ENCODE measurements at regions not wholly inside any gene's neighbourhood (a gene's known extent, or its start where the extent isn't known, plus 50 kb on each side); places are given as distances from the start of the nearest gene placed in this dataset.

DNA sequence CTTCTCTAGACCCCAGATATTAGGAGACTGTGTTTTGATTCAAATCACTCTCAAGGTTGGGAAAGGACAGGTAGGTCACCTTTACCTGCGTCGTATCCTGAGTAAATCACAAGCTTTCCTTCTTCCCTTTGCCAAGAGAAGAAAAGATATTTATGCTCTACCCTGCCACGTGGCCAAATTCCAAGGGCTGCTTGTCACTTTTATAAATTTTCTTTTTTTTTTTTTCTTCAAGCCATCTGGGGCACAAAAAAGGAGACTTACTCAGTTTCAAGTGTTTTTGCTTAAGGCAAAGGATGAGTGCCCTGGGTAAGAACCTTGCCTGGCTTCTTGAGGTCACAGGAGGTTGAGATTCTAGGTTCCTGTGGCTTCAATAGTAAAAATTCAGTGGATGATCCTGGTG, 285.1 kb downstream of the TMEM114 start:
- Histone ChIP-seq H3K27ac (replicated peaks) (no peak overlapping the region), H3K4me3 (no peak overlapping the region), H3K36me3 (no peaks in the 10 kb centered on the region), H3K27me3 (ENCODE audit: low read depth) (peaks cover 18% of the 10 kb centered on the region), H3K9me3 (replicated peaks) (peaks cover 22% of the 10 kb centered on the region), H3K4me1 (no peaks in the 10 kb centered on the region)
- TF ChIP-seq, protein P1, sequence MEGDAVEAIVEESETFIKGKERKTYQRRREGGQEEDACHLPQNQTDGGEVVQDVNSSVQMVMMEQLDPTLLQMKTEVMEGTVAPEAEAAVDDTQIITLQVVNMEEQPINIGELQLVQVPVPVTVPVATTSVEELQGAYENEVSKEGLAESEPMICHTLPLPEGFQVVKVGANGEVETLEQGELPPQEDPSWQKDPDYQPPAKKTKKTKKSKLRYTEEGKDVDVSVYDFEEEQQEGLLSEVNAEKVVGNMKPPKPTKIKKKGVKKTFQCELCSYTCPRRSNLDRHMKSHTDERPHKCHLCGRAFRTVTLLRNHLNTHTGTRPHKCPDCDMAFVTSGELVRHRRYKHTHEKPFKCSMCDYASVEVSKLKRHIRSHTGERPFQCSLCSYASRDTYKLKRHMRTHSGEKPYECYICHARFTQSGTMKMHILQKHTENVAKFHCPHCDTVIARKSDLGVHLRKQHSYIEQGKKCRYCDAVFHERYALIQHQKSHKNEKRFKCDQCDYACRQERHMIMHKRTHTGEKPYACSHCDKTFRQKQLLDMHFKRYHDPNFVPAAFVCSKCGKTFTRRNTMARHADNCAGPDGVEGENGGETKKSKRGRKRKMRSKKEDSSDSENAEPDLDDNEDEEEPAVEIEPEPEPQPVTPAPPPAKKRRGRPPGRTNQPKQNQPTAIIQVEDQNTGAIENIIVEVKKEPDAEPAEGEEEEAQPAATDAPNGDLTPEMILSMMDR (IDR thresholded peaks at IDR 0.05; ENCODE audit: borderline replicate concordance) = no peak
- DNase-seq = no peak
- intact Hi-C loops (cut with micrococcal nuclease) = no loop called here

DNA sequence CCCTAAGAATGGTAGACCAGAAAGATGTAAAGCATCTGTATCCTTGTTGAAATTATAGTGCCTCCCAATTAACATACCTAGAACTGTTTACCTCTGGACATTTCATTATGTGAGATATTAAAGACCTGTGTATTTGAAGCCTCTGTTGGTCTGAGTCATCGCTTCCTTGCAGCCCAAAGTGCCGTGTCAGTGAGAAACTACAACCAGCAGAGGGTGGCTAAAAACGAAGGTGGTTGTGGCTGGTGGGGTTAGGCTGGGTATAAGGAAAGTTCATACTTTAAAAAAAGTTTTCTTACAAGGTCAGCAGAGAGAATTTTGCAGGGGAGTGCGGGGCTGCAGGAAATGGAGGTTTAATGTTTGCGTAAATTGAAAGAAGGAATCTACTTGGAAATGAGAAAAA, 290.7 kb downstream of the TMEM114 start:
- no peaks in the 10 kb centered on the region for H3K4me1 ChIP-seq
- TF ChIP-seq, protein P1 (IDR thresholded peaks at IDR 0.05; ENCODE audit: borderline replicate concordance) = no peak
- no peak overlapping the region for H3K4me3 ChIP-seq
- intact Hi-C loops (cut with micrococcal nuclease) = no loop called here
- no peak for DNase-seq
- H3K9me3 ChIP-seq (replicated peaks) = no peaks in the 10 kb centered on the region
- no peak overlapping the region for H3K27ac ChIP-seq (replicated peaks)
- no peaks in the 10 kb centered on the region for H3K36me3 ChIP-seq
- no peaks in the 10 kb centered on the region for H3K27me3 ChIP-seq (ENCODE audit: low read depth)

DNA sequence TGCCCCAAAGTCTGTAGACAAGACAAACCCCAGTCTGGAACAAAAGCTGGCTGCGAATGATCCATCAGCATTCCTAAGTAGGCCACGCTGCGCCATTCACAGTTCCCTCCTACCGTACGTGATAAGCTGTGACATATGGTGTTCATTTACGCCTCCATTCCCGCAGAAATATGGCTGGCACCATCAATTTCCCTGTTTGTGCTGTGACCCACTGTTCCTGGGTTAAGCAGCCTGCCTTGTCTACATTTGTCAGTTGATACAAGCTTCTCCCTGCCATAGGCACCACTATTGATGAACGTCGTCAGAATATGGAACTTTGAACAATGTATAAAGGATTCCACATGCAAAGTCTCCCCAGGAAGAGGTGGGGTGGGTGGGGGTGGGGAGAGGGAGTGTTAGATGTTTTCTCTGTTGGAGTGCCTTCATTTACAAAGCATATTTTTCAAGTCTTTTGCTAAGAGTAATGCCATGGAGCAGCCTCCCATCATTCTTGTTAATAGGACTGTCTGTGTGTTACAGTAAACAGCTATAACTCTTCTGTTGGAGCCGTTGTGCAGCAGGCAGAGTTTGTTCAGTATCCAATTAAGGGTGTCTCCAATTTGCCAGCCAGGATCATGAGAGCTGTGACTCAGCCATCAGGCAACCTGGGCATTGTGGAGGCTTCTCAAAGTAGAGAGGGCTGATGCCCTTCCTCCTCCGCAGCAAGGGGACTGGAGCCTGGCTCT, 294.6 kb downstream of the TMEM114 start:
- no peak overlapping the region for H3K27ac ChIP-seq (replicated peaks)
- no peak overlapping the region for H3K4me3 ChIP-seq
- no peaks in the 10 kb centered on the region for H3K4me1 ChIP-seq
- intact Hi-C loops (cut with micrococcal nuclease) = no loop called here
- H3K27me3 ChIP-seq (ENCODE audit: low read depth) = no peaks in the 10 kb centered on the region
- H3K36me3 ChIP-seq = no peaks in the 10 kb centered on the region
- no peak for DNase-seq
- TF ChIP-seq, protein P1 (IDR thresholded peaks at IDR 0.05; ENCODE audit: borderline replicate concordance) = no peak
- H3K9me3 ChIP-seq (replicated peaks) = peaks cover 3% of the 10 kb centered on the region

DNA sequence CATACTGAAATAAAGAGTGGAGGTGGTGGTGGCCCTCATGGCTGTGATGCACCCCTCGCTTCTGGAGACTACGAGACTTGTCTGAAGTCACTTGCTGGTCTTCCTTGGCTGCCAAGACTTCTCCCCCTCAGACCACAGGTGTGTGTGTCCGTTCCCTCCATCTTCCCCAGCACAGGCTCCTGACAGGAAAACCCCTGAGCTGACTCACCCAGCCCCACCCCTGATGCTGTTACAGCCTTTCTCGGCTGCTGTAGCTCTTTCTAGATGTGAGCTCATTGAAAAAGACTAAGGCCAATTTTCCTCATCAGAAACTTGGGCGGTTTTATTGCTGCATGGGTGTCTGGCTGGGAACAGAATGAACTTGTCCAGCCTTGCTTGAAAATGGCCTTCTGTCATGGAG, 296.9 kb downstream of the TMEM114 start:
- TF ChIP-seq, protein P1 (IDR thresholded peaks at IDR 0.05; ENCODE audit: borderline replicate concordance) = no peak
- intact Hi-C loops (cut with micrococcal nuclease) = no loop called here

DNA sequence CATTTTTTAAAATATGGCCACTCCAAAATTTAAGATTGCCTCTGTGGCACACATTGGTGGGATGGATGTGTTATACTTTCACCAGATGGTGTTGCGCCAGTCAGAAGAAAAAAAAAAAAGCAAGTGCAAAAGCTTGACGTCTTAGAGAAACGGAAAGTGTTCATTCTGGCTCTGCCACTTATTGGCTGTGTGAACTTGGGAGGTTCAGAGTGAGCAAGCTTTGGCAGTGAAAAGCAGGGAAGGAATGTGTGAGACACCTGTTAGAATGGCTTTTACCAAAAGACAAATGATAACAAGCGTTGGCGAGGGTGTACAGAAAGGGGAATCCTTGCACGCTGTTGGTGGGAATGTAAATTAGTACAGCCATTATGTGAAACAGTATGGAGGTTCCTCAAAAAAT, 298.0 kb downstream of the TMEM114 start:
- H3K27me3 ChIP-seq (ENCODE audit: low read depth) = peaks cover 6% of the 10 kb centered on the region
- no peak overlapping the region for H3K4me3 ChIP-seq
- TF ChIP-seq, protein P1 (IDR thresholded peaks at IDR 0.05; ENCODE audit: borderline replicate concordance) = no peak

More for the DNA sequence above, 296.9 kb downstream of the TMEM114 start:
- Histone ChIP-seq H3K27me3 (ENCODE audit: low read depth) (peaks cover 6% of the 10 kb centered on the region), H3K4me1 (no peaks in the 10 kb centered on the region), H3K36me3 (no peaks in the 10 kb centered on the region), H3K4me3 (no peak overlapping the region), H3K27ac (replicated peaks) (no peak overlapping the region), H3K9me3 (replicated peaks) (peaks cover 3% of the 10 kb centered on the region)
- DNase-seq = no peak

More for the DNA sequence above, 298.0 kb downstream of the TMEM114 start:
- no peak for DNase-seq
- Histone ChIP-seq H3K4me1 (no peaks in the 10 kb centered on the region), H3K27ac (replicated peaks) (no peak overlapping the region), H3K9me3 (replicated peaks) (peaks cover 3% of the 10 kb centered on the region), H3K36me3 (no peaks in the 10 kb centered on the region)
- intact Hi-C loops (cut with micrococcal nuclease) = no loop called here
